ENCODE measurements at regions not wholly inside any gene's neighbourhood (a gene's known extent, or its start where the extent isn't known, plus 50 kb on each side); places are given as distances from the start of the nearest gene placed in this dataset.

DNA sequence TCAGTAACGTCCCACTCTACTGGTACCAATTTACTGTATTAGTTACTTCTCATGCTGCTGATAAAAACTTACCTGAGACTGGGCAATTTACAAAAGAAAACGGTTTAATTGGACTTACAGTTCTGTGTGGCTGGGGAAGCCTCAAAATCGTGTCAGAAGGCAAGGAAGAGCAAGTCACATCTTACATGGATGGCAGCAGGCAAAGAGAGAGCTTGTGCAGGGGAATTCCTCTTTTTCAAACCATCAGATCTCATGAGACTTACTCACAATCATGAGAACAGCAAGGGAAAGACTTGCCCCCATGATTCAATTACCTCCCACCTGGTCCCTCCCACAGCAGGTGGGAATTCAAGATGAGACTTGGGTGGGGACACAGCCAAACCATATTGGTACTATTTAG, 908.2 kb upstream of the NR2F2 start:
- DNase-seq: no peak

DNA sequence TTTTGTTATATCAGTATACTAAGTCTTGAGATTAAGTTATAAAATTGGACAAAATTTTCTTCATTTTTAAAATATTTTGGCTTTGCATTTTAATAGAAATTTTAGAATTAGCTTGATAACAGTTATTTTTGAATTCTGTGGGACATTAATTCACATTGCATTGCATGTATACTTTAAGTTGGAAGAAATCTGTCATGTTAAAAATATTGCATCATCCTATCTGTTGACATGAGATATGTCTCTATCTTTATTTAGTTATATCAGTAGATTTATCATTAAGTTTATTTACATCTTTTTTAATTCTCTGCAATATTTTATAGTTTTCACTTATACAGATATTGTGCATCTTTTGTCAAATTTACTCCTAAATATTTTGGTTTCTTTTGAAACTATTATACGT, 904.6 kb upstream of the NR2F2 start:
- no peak for DNase-seq

- DNase-seq: no peak
Observed at GRCh38 chr15:95429345-95429744, 901.2 kb upstream of the NR2F2 start.

DNA sequence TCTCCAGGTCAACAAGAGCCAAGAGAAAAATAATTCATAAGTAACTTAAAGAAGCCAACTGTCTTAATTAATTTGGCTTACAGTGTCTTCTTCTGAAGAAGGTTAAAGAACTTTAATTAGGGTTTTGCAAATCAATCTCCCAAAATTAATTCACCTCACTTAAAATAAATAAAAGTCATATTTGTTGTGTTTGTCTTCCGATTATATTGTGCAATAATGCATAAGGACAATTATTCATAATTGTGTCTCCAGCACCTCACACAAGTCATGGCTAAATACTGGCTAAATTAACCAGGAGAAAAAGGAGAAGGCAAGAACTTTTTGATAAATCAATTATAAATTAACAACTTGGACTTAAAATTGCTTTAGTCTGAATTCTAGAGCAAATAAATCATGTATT, 899.0 kb upstream of the NR2F2 start:
- DNase-seq: no peak

- DNase-seq: no peak
Observed at GRCh38 chr15:95432878-95433405, 897.6 kb upstream of the NR2F2 start.

DNA sequence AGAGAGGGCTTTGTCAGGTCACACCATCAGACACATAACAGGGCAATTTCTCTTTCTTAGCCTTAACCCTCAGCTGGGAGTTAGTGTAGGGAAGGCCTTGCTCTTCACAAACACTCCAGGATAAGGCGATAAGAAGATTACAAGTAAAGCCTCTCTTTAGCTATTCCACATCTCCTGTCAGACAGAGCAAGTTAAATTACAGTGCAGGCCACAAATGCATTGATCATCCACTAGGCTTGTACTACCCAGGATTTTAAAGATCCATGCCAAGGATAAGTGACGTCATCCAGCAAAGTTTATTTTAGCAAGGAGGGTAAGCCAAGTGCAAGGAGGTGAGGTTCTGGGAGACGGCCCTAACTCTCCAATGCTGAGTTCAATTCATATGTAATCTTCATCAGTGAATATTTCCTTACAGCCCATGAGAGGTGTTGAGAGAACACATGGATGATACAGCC, 890.6 kb upstream of the NR2F2 start:
- DNase-seq: no peak

GRCh38 chr15:95440712-95441111, 889.8 kb upstream of the NR2F2 start:
- DNase-seq: no peak

- no peak for DNase-seq
Observed at GRCh38 chr15:95442107-95442719, 888.3 kb upstream of the NR2F2 start.

- DNase-seq: no peak
Observed at GRCh38 chr15:95444860-95445259, 885.6 kb upstream of the NR2F2 start.

- no peak for DNase-seq
Observed at GRCh38 chr15:95446854-95447253, 883.6 kb upstream of the NR2F2 start.

GRCh38 chr15:95447486-95447885, 883.0 kb upstream of the NR2F2 start:
- DNase-seq: no peak

DNA sequence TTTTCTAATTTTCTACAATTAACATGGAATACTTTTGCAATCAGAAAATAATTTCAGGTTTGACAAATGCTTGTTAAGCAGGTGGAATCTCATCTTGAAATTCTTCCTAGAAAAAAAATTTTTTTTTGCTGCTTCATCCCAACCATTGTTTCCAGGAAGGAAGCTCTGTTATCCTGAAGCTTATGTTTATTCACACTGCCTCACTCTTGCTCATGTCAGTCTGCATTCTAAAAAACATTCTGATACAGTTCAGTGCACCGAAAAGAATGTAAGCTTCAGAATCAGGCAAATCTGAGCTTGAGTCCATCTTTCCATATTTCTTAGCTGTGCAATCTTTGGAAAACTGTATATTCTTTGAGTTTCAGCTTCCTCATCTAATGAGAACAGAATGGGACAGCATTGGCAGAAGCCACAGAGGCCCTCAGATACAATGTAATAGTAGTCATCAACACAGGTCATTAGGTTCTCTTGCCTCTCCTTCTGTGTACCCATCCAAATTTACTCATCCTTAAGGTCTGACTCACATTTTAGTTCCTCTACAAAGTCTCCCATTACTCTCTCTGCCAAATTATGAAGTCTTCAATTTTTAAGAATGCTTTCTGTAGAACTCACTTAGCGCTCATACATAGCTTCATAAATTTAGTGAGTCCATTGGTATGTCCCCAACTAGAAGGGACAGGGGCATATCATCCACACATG, 881.8 kb upstream of the NR2F2 start:
- DNase-seq: no peak

DNA sequence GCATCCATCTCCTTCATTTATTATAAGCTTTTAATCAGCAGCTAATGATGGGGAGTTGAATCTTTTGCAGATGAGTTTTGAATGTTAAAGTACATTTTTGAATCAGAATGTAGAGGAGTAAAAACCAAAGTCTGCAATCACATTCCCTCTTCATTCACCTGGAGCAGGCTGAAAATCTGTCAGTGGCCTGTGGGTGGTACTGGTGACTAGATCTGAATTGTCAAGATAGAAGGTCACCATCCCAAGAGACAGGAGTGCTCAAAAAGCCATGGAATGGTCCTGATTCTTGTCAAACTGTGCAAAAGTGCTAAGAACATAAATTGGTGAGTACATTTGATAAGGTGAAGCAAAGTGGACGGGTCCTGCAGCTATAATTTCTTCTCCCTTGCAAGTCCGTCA, 881.3 kb upstream of the NR2F2 start:
- no peak for DNase-seq

DNA sequence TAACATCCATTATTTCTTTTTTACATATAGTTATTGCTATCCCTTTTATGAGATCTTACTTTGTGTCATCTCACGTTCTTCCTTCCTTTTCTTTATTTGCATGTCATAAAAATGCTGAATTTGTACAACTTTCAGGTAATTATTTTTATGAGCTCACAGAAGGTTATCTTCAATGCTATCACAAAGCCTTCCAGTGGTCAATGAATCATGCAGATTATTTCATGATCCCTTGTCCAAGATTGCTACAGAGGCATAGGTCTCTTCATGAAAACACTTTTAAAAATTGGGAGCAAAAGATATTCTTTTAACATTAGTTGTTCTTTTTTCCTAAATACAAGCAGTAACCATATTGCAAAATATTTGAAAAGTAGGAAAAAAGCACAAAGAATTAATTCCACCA, 880.1 kb upstream of the NR2F2 start:
- DNase-seq: no peak

GRCh38 chr15:95451938-95452337, 878.6 kb upstream of the NR2F2 start:
- no peak for DNase-seq

DNA sequence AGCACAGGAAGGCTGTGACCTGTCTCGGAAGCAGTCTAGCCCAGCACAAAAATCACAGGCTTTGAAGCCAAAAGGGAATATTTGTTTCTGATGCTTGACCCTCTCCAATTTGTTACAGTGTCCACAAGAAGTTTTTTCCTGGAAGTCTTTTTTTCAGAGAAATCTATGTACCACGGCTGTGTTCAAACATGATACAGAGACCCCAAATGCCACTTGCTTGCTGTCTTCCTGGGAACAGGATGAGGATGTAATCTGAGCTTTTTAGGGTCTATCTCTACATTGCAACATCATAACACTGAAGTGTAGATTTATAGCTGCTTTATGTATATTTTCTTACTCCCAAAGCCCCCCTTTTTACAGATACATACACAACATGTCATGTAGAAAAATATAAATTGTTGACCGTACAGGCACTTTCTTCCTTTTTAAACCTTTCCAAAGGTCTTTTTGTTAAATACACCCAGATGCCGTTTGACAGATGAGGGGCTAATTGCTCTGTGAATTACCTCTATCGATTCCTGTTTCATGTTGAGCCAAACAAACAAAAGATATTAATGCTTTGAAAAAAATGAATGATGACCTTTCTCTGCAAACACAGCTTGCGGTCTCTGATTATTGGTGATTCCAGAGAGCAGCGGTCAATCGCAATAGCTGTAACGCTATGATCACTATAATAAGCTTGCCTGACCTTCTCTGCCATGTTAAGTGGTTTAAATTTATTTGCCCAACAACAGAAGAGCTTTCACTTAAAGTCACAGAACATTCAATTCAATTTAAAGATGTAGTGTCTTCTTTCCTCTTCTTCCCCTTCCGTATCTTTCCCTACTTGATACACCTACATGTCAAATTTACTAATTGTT, 875.9 kb upstream of the NR2F2 start:
- DNase-seq: no peak

- no peak for DNase-seq
Observed at GRCh38 chr15:95457520-95457919, 873.0 kb upstream of the NR2F2 start.

GRCh38 chr15:95458721-95459120, 871.8 kb upstream of the NR2F2 start:
- no peak for DNase-seq

DNA sequence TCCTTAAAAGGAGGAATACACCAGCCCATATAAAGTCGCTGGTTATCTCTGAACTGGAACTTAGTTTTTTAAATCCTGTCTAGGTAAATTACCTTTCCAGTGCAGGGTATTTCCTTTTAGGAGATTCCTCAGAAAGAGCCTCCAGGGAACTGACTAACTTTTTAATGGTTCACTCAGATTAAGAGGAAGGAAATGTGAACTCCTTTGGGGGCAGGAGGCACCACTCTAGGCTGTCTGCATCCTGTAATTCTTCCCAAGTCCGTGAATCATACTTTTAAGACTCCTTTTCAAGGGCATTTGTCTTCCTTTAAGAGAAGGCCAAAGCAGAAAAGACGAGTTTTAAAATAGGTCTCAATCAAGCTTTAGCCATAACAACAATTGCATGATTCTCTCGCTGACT, 871.2 kb upstream of the NR2F2 start:
- no peak for DNase-seq

GRCh38 chr15:95464509-95464908, 866.0 kb upstream of the NR2F2 start:
- no peak for DNase-seq

- no peak for DNase-seq
Observed at GRCh38 chr15:95468820-95469219, 861.7 kb upstream of the NR2F2 start.

- DNase-seq: no peak
Observed at GRCh38 chr15:95469496-95470000, 861.0 kb upstream of the NR2F2 start.

DNA sequence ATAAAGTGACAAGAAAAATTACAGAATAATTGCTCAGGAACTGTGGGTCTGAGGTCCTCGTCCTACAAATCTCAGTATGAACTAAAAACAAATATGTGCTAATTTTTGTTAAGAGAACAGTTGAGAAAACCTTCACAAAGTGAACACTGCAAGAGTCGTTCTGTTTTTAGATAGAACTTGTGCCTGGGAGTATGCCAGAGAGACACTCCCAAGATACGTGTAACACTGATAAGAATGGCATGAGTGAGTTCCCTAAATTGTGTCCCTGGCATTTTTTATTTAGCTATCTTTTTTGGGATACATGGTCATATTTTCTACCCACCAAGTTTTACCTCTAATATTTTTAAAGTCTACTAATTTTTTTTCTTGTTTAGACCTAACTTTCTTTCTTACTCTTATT, 860.0 kb upstream of the NR2F2 start:
- DNase-seq: no peak

Data from amniotic stem cell (primary cell).